Activated CD8-positive, alpha-beta memory T cell treated with anti-CD3 and anti-CD28 coated beads, Interleukin-2, amount 50 U/mL, for 24 hours (primary cell): ENCODE measurements at regions not wholly inside any gene's neighbourhood (a gene's known extent, or its start where the extent isn't known, plus 50 kb on each side); places are given as distances from the start of the nearest gene placed in this dataset.
"Not testable (repeated sequence)": the region's sequence is repeated elsewhere in the genome, so short reads cannot be mapped to it uniquely, and the experiment has no call there.

Source experiments
- DNase-seq: peaks from one replicate; pipeline ENCODE4 v3.0.0-alpha.2; 2020; ENCODE audit errors: extremely low read depth

- DNase-seq, result no peak
These were observed 387.0 kb downstream of the USP25 start for GRCh38 chr21:16116798-16117197.

- DNase-seq, result no peak
These were observed 387.5 kb downstream of the USP25 start for GRCh38 chr21:16117331-16117730.

GRCh38 chr21:16117851-16118590 lies 388.2 kb downstream of the USP25 start:
- no peak for DNase-seq

GRCh38 chr21:16124378-16125138 lies 394.8 kb downstream of the USP25 start:
- no peak for DNase-seq

GRCh38 chr21:16125274-16125673 lies 395.5 kb downstream of the USP25 start:
- no peak for DNase-seq

GRCh38 chr21:16132453-16132852 lies 402.7 kb downstream of the USP25 start:
- not testable (repeated sequence) for DNase-seq

- DNase-seq, result no peak
These were observed 403.5 kb downstream of the USP25 start for GRCh38 chr21:16133248-16133647.

GRCh38 chr21:16134134-16134533 lies 404.4 kb downstream of the USP25 start:
- no peak for DNase-seq

- DNase-seq, result no peak
These were observed 407.3 kb downstream of the USP25 start for GRCh38 chr21:16137106-16137505.

- no peak for DNase-seq
These were observed 415.3 kb downstream of the USP25 start for GRCh38 chr21:16145052-16145451.

- no peak for DNase-seq
These were observed 415.7 kb downstream of the USP25 start for GRCh38 chr21:16145479-16145878.

- no peak for DNase-seq
These were observed 424.5 kb downstream of the USP25 start for GRCh38 chr21:16154321-16154720.

- no peak for DNase-seq
These were observed 425.3 kb downstream of the USP25 start for GRCh38 chr21:16154951-16155635.

- DNase-seq, result no peak
These were observed 427.2 kb downstream of the USP25 start for GRCh38 chr21:16156841-16157489.

- DNase-seq, result no peak
These were observed 429.6 kb downstream of the USP25 start for GRCh38 chr21:16159213-16159970.

- DNase-seq, result no peak
These were observed 430.2 kb downstream of the USP25 start for GRCh38 chr21:16159971-16160350.

GRCh38 chr21:16162953-16163352 lies 433.2 kb downstream of the USP25 start:
- DNase-seq, result no peak

- no peak for DNase-seq
These were observed 439.3 kb downstream of the USP25 start for GRCh38 chr21:16169102-16169511.

- no peak for DNase-seq
These were observed 440.0 kb downstream of the USP25 start for GRCh38 chr21:16169779-16170178.

- no peak for DNase-seq
These were observed 446.8 kb downstream of the USP25 start for GRCh38 chr21:16176570-16176969.

GRCh38 chr21:16177532-16177931 lies 447.8 kb downstream of the USP25 start:
- no peak for DNase-seq
